Ramos (cell line): ENCODE measurements at regions not wholly inside any gene's neighbourhood (a gene's known extent, or its start where the extent isn't known, plus 50 kb on each side); places are given as distances from the start of the nearest gene placed in this dataset.

Experiments
- in situ Hi-C: fragments of 300-500 bp; cut with MboI; formaldehyde crosslinking; loops from one replicate; pipeline ENCODE4 v1.14.3; 2022; ENCODE audit warnings: low sequenced_read_pairs; ENCODE audit not compliant: unreplicated experiment

DNA sequence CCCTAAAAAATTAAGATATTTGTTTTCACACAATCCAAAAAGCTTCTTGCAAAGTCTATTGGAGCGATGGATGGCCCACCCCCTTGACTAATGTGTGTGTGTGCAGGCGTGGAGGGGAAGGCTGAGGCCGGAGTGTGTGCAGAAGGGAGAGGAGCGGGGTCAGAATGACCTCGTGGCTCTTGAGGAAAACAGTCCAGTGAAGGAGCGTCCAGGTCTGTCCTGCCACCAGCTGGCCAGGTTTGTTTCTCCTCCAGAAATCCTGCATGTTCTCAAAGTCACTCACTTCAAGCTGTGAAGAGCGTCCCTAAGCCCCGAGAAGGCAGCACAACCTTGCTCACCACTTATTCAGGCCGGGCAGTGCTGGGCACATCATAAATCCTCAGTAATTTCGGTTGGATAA, 69.5 kb upstream of the SSX2IP start:
- in situ Hi-C loops, result loop anchor here (10.0 kb wide), 3 partner anchors 125 to 625 kb away; no protein-coding TSS in a partner anchor

DNA sequence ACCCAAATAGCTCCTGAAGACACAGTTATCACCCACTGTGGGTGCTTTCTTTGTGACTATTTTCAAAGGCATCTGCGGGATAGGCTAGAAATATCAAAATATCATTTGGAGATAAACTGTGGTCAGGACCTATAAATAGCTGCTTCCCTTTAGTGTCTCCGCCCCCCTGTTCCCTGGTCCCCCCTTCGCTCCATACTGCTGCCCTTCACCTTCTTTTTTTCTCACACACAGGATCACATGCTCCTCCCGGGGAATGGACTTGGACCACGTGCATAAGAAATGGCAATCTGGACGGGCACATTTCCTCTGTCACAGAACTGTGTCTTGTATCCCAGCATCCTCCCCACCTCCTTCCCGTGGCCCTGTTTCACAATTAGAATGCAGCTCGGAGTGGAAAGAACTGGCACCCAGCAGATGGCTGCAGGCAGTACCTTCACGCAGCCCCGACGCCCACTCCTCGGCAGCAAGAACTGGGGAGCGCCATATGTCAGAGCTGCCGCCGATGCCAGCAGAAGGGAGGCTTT, 68.8 kb upstream of the SSX2IP start:
- in situ Hi-C loops, result loop anchor here (10.0 kb wide), 3 partner anchors 124 to 624 kb away; no protein-coding TSS in a partner anchor

DNA sequence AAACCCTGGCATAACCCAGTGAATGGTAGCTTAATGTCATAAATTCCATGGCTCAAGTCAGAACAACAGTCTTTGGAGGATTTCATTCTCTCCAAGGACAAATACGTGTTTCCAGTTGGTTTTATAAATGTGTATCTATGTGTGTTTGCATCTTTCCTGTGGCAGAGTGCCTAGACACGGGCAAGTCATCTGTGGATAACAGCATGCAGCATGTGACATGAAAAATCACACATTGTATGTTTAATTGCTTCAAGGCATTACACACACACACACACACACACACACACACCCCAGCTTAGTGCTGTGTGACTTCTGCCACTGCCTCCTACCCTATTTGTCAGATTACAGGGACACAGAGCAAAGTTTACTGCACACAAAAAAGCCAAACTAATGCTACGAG, 68.2 kb upstream of the SSX2IP start:
- in situ Hi-C loops, result loop anchor here (10.0 kb wide), 3 partner anchors 124 to 624 kb away; no protein-coding TSS in a partner anchor

DNA sequence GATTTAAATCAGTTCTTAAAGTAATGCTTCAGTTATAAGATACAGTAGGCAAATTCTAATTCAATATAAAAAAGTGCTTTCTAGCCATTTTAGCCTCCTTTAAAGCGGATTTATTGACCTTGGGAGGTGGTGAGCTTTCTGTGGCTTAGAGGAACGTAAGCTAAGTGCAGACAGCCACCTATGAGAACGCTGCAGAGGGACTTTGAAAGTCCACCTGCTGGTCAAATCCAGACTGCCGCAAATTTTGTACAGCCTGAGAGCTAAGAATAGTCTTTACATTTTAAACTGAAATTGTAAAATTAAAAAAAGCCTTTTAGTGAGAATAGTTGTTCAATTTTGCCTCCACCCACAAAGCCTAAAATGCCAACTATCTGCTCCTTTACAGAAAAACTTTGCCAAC, 67.0 kb upstream of the SSX2IP start:
- in situ Hi-C loops, result loop anchor here (10.0 kb wide), 3 partner anchors 122 to 622 kb away; no protein-coding TSS in a partner anchor

DNA sequence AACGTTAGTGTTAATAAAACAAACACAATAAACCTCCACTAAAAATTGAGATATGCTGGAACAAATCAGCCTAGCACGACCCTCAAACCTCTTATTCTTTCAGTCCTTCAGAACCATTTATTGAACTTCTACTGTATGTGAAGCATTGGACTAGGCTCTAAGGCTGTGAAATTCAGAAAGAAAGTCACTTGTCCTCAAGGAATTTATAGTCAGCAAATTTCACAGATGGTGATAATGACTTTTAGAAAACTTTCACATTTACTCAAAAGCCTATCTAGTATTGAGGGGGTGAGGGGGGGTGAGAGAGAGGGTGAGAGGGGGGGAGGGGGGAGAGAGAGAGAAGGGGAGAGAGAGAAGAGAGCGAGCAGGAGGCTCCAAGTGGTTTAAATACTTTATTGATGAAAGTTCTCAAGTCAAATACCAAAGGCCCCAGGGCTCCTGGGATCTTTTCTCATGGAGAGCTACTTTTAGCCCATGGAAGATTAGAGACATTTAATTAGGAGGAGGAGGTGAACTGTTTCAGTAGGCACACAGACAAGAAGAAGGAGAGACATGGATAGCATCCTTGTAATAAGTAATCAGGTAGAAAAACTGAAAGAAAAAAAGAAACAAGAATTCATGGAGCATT, 66.3 kb upstream of the SSX2IP start:
- in situ Hi-C loops, result loop anchor here (10.0 kb wide), 3 partner anchors 122 to 622 kb away; no protein-coding TSS in a partner anchor

DNA sequence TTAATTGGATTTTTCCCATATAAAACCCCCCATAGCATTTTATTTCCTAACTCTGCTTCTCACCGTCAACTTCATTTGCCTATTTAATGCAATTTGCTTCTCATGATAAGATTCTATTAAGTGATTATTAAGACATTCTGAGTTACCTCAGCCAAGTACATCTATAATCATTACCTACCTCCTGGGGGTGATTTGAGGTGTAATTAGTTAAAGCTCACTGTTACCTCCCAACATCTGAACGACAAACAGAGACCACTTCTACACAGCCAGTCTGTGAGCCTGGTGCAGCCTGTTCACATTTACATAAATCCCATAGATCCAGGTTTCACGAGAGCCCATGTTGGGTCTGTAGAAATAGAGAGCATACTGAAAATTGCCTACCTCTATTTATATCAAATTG, 65.7 kb upstream of the SSX2IP start:
- in situ Hi-C loops, result loop anchor here (10.0 kb wide), 3 partner anchors 121 to 621 kb away; no protein-coding TSS in a partner anchor

DNA sequence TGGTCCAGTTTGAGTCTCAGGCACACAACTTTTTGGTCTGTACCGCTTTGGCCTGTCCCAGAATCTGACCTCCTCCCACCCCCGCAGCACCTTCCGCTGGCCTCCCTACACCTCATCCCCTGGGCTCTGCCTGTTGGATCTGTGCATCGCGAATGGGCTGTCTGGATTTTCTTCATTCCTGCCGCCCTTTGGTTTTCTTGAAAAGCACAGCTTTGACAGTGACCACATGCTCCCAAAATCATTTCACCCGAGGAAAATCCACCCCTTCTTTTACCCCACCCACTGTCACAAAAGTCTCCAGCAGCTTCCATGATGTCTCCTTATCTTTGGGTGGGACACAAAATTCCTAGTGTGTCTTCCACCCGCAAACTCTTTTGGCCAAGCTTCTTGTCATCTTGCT, 65.0 kb upstream of the SSX2IP start:
- in situ Hi-C loops, result loop anchor here (10.0 kb wide), 3 partner anchors 120 to 620 kb away; no protein-coding TSS in a partner anchor

DNA sequence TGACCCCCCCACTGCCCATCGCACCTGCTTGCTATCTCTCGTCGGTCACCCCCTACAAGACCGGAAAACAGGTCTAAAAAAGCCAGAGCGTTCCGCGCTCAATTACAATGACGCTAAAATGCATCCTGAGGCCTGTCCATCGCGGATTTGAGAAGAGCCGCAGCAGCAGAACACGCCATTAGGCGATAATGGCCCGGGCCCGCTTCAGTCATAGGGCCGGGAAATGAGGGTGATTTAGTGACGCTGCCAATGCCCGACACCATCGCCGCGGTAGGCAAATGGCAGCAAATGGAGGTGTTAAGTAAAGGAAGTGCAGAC, 64.1 kb upstream of the SSX2IP start:
- in situ Hi-C loops, result loop anchor here (10.0 kb wide), 3 partner anchors 120 to 620 kb away; no protein-coding TSS in a partner anchor

DNA sequence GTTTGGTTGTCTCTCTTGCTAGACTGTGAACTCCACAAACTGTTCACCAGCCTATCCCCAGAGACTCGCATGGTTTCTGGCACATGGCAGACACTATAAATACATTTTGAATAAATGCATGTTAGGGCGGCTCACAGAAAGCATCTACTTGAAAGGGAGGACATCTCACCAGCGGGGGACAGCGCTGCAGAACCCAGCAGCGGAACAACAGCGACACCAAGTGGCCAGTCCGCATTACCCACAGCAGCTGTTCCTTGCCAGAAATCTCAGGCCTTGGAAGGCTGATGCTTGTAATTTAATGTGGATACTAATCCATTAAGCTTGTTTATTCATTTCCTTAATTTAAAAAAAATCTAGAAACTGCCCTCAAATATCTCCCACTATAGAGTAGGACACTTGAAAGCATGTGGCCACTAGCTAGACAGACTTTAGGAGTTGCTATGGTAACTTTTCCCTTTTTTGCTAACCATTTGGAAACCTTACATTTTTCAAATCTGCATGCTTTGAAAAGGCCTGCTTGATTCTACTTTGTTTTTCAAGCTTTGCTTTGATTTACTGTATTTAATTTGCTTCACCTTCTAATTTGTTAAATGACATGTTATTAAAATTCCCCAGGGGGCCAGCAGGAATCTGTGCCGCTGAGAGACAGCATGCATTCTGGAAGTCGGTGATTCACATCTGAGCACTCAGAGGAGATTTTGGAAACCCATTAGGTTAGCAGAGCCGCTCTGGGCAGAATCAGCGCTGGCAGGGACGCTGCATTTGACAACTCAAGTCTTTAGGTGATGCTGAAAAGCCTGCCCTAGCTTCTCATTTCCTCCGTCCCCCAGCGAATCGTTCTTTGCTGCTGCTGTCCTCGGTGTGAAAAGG, 63.5 kb upstream of the SSX2IP start:
- in situ Hi-C loops, result loop anchor here (10.0 kb wide), 3 partner anchors 119 to 619 kb away; no protein-coding TSS in a partner anchor

DNA sequence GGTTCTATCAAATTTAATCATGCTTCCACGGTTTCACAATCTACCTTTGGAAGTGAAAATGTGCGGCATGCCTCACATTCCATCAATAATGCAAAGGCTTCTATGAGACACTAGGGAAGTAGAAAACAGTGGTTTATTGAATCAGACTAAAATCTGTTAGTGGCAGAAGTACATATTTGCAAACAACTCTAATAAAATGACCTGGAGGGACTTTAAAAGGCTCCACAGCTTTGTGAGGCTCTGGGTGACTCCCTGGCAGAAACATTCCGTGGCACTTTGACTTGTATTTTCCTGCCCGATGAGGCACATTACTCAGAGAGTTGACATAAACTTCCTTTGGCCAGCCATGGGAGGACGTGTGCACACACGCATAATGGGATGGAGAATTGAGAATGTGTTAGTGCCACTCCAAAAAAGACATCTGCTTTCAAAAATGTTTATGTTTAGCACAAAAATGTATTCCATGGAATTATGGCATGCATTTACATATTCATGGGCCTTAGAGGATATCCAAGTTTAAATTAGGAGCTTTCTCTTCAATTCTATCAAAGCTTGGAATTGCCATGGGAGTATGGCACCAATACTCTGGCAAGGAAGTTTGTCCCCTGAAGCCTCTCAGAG, 60.0 kb upstream of the SSX2IP start:
- in situ Hi-C loops, result loop anchor here (10.0 kb wide), 3 partner anchors 115 to 615 kb away; no protein-coding TSS in a partner anchor

DNA sequence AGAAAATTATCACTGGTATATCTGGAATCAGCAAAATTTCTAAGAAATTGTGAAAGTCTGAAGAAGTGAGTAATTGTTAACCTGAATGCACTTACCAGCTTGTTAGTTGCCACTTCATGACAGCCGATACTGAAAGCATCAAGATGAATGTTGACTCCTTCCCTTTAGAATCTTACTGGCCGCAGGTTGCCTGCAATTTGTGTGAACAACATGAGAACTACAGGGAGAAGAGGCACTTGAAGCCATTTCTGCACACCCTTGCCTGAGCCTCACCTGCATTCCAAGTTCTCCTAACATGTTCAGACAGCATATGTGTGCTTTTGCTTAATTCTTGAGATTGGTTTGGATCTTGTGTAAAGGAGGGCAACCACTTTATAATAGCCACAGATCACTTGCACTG, 59.2 kb upstream of the SSX2IP start:
- in situ Hi-C loops, result no loop called here

DNA sequence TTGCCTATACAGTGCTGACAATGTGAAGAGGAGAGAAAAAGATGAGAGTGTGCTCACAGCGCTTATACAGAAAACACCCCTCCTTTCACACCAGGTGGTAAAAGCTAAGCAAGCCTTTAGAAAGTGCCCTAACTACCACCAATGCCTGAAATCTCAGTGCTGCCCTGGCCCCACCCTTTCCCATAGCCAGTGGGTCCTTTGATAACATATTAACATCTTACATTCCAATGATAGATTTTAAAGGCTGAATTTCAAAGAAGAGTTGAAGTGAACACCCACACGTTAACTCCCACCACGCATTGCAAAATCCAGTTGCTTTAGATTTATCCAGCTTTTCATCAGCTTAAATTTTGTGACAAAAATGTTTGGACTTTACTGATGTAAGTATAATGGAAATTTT, 58.1 kb upstream of the SSX2IP start:
- in situ Hi-C loops, result no loop called here

DNA sequence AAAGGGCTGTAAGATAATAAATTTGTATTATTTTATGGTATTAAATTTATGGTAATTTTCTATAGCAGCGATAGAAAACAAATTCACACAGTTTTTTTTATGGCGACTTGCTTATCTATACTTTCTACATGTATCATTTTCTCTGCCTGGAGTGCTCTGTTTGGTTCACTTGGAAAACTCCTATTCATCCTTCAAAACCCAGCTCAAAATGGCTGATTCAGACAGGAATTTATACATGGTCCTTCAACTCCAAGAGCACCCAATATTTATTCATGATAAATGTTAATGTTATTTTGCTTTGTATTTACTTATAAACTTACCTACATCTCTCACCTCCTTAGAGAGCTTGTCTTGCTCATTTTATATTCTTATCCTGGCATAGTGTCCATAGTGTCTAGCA, 55.6 kb upstream of the SSX2IP start:
- in situ Hi-C loops, result no loop called here

DNA sequence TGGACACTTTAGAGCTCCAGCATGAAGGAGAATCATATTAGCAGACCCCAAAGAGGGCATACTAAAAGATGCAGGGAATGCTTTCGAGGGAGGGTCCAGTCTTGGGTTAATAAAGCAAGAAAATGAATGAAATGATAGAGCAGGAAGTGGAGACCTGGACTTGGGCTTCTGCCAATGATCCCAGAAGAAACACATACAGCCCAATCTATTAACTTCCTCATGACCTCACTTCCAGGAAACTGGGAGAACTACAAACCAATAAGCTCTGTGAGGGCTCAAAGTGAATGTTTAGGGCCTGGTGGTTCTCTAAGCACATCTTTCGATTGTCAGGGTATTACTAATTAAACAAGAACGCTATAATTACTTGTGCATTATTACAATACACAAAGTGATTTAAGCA, 53.6 kb upstream of the SSX2IP start:
- in situ Hi-C loops, result no loop called here

DNA sequence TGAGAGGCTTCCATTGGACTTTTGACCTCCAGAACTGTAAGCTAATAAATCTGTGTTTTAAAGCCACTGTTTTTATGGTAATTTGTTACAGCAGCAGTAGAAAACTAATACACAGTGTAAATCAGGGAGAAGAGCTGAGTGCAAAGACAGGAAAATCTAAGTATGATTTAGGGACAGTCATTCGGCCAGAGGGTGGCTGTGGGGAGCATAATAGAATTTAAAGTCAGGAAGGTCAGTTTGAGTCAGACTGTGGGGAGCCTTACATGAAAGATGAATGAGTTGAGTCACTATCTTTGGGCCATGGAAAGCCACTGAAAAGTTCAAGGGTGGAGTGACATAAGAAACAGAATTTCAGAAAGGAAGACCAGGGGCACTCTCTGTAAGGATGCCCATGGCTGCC, 52.4 kb upstream of the SSX2IP start:
- in situ Hi-C loops, result no loop called here

DNA sequence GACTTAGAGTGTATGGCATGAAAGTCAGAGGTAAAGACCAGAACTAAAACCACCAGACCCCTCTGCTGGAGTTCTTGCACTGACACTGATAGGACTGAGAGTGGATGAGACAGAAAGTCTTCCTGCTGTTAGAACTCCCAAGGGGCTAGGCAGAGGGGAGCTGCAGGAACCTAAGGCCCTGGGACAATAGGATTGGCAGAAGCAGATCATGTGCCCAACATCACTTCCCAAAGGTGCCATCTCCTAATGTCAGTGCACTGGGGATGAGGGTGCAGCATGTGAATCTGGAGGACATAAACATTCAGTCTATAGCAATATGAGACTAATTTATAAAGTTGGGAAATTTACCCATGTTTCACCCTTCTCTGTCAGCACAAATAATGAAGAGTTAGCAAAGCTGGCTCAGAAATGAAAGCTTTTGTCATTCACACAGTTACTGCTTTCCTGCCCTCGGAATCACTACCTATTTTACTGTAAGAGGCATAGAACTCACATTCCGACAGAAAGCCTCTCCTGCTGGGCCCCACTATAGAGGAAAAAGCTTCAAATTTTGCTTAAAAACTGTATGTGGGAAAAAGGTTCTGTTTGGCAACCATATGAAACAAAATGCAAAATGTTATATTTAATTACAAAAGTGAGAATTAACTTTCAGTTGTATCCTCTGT, 49.9 kb upstream of the SSX2IP start:
- in situ Hi-C loops, result no loop called here
